ENCODE measurements at regions not wholly inside any gene's neighbourhood (a gene's known extent, or its start where the extent isn't known, plus 50 kb on each side); places are given as distances from the start of the nearest gene placed in this dataset.
A peak's percentile ranks its signal among the peaks of the same experiment; 100 is the strongest.

DNA sequence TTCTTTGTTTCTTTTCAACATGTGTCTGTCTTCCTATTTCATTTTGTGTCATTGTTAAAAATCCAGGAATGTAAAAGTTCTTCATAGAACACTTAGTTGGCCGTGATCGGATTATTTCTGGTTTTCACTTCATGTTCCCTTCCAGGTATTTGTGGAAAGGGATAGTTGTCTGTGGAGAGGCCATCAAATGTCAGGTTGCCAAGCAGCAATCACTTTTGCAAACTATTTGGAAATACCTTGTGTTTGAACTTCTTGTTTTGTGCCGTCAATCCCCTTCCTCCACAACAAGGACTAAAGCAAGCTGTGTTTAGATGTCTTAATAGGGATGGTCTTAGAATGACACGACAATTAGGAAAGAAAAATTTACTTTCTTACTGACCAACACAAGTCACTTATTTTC, 116.9 kb upstream of the MPDZ start:
- Histone ChIP-seq H3K9me3 (no peaks in the 10 kb centered on the region), H3K27me3 (no peaks in the 10 kb centered on the region), H3K4me1 (no peaks in the 10 kb centered on the region), H3K4me3 (no peak overlapping the region), H3K27ac (no peak overlapping the region), H3K36me3 (no peaks in the 10 kb centered on the region)
- no peak for DNase-seq
- intact Hi-C loops (cut with DNase I) = no loop called here
- no peak for TF ChIP-seq POLR2AphosphoS5 (IDR thresholded peaks at IDR 0.05)
- no peak for TF ChIP-seq CTCF (IDR thresholded peaks at IDR 0.05)
- WGBS, 2 donors = 58 to 74% methylated on average over 4 of the region's 4 CpGs

DNA sequence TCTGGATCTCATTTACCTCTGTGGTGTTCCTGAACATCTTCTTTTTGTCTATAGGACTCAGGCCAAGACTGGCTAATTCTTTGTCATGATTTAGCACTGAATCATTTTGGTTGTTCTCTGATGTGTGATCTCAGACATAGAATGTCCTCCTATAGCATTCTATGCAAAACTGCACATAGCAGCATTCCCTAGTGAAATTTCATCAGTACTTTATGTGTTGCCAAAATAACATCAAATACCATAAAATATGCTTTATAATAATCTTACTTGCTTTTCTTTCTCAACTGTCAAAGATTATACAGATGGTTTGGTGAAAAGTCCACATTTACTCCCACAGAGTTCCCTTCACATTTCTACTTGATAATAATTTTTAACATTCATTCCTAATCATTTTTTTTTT, 115.7 kb upstream of the MPDZ start:
- no peak overlapping the region for H3K27ac ChIP-seq
- intact Hi-C loops (cut with DNase I) = no loop called here

DNA sequence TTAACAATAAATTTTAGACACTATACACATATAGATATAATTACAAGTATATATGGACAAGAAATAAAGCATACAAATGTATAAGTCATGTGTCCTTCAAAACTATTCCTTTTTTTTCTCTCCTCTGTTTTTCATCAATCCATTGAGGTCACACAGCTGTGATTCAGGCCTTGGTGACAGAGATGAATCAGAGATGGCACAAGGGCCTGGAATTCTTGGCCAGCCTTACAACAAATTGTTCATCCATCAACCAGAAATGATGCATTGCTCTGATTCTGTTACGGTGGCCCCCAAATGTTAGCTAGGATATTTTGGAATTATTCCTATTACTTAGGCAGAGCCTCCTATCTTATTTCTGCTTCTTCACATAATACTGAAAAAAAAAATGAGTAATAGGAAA, 108.7 kb upstream of the MPDZ start:
- no peaks in the 10 kb centered on the region for H3K36me3 ChIP-seq
- DNase-seq = peak; percentile 64
- TF ChIP-seq POLR2AphosphoS5 (IDR thresholded peaks at IDR 0.05) = peak in 3 of 4 donors; percentile 38 to 64 (median 44)
- TF ChIP-seq CTCF (IDR thresholded peaks at IDR 0.05) = no peak
- intact Hi-C loops (cut with DNase I) = no loop called here
- no peaks in the 10 kb centered on the region for H3K27me3 ChIP-seq
- H3K4me3 ChIP-seq = no peak overlapping the region
- no peaks in the 10 kb centered on the region for H3K4me1 ChIP-seq
- H3K27ac ChIP-seq = peak overlapping the region in 3 of 4 donors; percentile 23 to 45 (median 42)
- H3K9me3 ChIP-seq = no peaks in the 10 kb centered on the region
- WGBS, 2 donors = 89 to 95% methylated on average over 1 of the region's 1 CpG

More for the DNA sequence above, 115.7 kb upstream of the MPDZ start:
- H3K4me3 ChIP-seq = no peak overlapping the region
- no peaks in the 10 kb centered on the region for H3K9me3 ChIP-seq
- no peaks in the 10 kb centered on the region for H3K36me3 ChIP-seq
- no peaks in the 10 kb centered on the region for H3K4me1 ChIP-seq
- H3K27me3 ChIP-seq = no peaks in the 10 kb centered on the region
- no peak for DNase-seq
- TF ChIP-seq POLR2A (IDR thresholded peaks at IDR 0.05) (no peak), CTCF (IDR thresholded peaks at IDR 0.05) (no peak), EP300 (IDR thresholded peaks at IDR 0.05) (no peak), POLR2AphosphoS5 (IDR thresholded peaks at IDR 0.05) (no peak)

GRCh38 chr9:13387734-13388067, 108.2 kb upstream of the MPDZ start:
- H3K4me1 ChIP-seq = no peaks in the 10 kb centered on the region
- H3K9me3 ChIP-seq = no peaks in the 10 kb centered on the region
- no peak for TF ChIP-seq POLR2AphosphoS5 (IDR thresholded peaks at IDR 0.05)
- no peak for TF ChIP-seq CTCF (IDR thresholded peaks at IDR 0.05)
- TF ChIP-seq POLR2A (IDR thresholded peaks at IDR 0.05) = no peak
- no peak for TF ChIP-seq EP300 (IDR thresholded peaks at IDR 0.05)
- H3K27ac ChIP-seq = peak overlapping the region in 3 of 4 donors; percentile 23 to 45 (median 42)
- H3K4me3 ChIP-seq = no peak overlapping the region
- no peaks in the 10 kb centered on the region for H3K36me3 ChIP-seq
- WGBS, 2 donors = 63 to 72% methylated on average over 3 of the region's 3 CpGs
- intact Hi-C loops (cut with DNase I) = no loop called here
- no peaks in the 10 kb centered on the region for H3K27me3 ChIP-seq
- no peak for DNase-seq

DNA sequence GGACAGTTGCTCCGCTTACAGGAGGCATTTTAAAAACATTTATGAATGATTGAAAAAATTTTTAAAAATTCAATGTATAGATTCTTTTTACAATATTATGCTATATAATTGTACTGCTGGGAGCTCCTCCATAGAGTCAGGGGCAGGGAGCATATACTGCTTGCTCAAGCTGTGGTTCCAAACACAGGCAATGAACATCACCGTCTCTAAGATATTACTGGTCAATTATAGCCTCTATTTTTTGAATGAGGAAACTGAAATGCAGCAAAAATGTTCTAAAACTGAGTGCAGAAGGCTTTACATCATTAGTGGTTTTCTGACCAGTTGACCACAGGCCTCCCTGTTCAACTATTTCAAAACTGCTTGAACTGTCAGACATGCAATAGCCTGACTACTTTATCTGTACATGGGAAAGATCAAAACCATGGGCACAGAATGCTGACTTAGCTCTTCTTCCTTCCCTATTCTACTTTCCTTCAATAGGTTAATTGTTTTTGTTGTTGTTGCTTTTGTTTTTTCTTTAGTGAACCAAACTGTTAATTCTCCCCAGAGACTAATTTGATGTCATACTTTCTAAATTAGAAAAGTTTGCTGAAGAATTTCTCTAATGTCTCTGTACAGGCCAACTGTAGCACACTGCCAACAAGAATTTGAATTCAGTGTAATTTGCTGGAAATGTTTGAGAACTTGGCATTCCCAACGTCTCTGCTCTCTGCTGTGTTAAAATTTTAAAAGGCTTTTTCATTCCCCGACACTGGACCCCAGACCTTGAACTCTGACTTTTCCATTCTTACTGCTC, 107.6 kb upstream of the MPDZ start:
- intact Hi-C loops (cut with DNase I) = no loop called here
- Histone ChIP-seq H3K4me3 (no peak overlapping the region), H3K9me3 (no peaks in the 10 kb centered on the region), H3K27ac (peak overlapping the region in 3 of 4 donors; percentile 38 to 46 (median 45)), H3K27me3 (no peaks in the 10 kb centered on the region), H3K36me3 (no peaks in the 10 kb centered on the region), H3K4me1 (no peaks in the 10 kb centered on the region)
- DNase-seq = no peak
- no peak for TF ChIP-seq POLR2A (IDR thresholded peaks at IDR 0.05)
- no peak for TF ChIP-seq EP300 (IDR thresholded peaks at IDR 0.05)
- TF ChIP-seq POLR2AphosphoS5 (IDR thresholded peaks at IDR 0.05) = no peak
- no peak for TF ChIP-seq CTCF (IDR thresholded peaks at IDR 0.05)
- WGBS, 2 donors = 61 to 72% methylated on average over 4 of the region's 4 CpGs

Data from sigmoid colon (tissue), 6 donors.